Breast epithelium (tissue), 4 donors: ENCODE measurements at regions not wholly inside any gene's neighbourhood (a gene's known extent, or its start where the extent isn't known, plus 50 kb on each side); places are given as distances from the start of the nearest gene placed in this dataset.

Experiments used
- DNase-seq, 2 donors: peaks; one replicate each; pipeline ENCODE4 v3.0.0-alpha.2; 2019; ENCODE audit warnings: low spot score in 2 of 2
- H3K27ac ChIP-seq, 2 donors: fragments of 200-600 bp; sonication (generic) in 1 of 2; one replicate each; pipeline ENCODE4 v1.5.1; 2016 to 2019; ENCODE audit warnings: mild to moderate bottlenecking in 1 of 2
- H3K27me3 ChIP-seq, 2 donors: fragments of 200-600 bp; sonication (generic) in 1 of 2; one replicate each; pipeline versions ENCODE4 v1.5.1 to v1.6.0; 2017 to 2019; ENCODE audit warnings: control low read depth in 1 of 2, mild to moderate bottlenecking in 1 of 2
- H3K36me3 ChIP-seq: fragments of 200-600 bp; one replicate; pipeline ENCODE4 v1.5.1; 2019
- H3K4me1 ChIP-seq, 2 donors: fragments of 200-600 bp; sonication (generic); one replicate each; pipeline ENCODE4 v1.5.1; 2016 to 2019; ENCODE audit warnings: control low read depth in 1 of 2
- H3K4me3 ChIP-seq, 3 donors: fragments of 200-600 bp; sonication (generic); 1 replicate in 2 of 3; 2 replicates in 1 of 3; pipeline ENCODE4 v1.5.1; 2016 to 2019; ENCODE audit warnings: mild to moderate bottlenecking in 3 of 3, moderate library complexity in 2 of 3
- H3K9me3 ChIP-seq, 2 donors: fragments of 200-600 bp; sonication (generic) in 1 of 2; one replicate each; pipeline ENCODE4 v1.5.1; 2016 to 2019; ENCODE audit warnings: control low read depth in 1 of 2
- CTCF ChIP-seq, 3 donors: fragments of 450-650 bp; IDR thresholded peaks; one replicate each; pipeline ENCODE4 v1.5.1; 2016 to 2017; ENCODE audit warnings: antibody characterized with exemption in 3 of 3, mild to moderate bottlenecking in 3 of 3, moderate library complexity in 3 of 3
- POLR2A ChIP-seq: fragments of 450-650 bp; IDR thresholded peaks from one replicate; pipeline ENCODE4 v1.6.1; 2016; ENCODE audit warnings: antibody characterized with exemption, mild to moderate bottlenecking, moderate library complexity
- POLR2AphosphoS5 ChIP-seq, 3 donors: sonication (generic); formaldehyde crosslinking; IDR thresholded peaks; one replicate each; pipeline ENCODE4 v1.6.1; 2017; ENCODE audit warnings: antibody characterized with exemption in 3 of 3
- intact Hi-C: fragments of 100-400 bp; cut with DNase I; formaldehyde crosslinking; loops from one replicate; pipeline ENCODE4 v1.15.1; 2023; ENCODE audit warnings: low total_unique reads

GRCh38 chr1:232560940-232561339 lies 69.0 kb downstream of the SIPA1L2 start:
- TF ChIP-seq POLR2AphosphoS5 (IDR thresholded peaks at IDR 0.05) (no peak), CTCF (IDR thresholded peaks at IDR 0.05) (no peak), POLR2A (no peak)

GRCh38 chr1:232558954-232559353 lies 71.0 kb downstream of the SIPA1L2 start:
- DNase-seq = no peak
- Histone ChIP-seq H3K4me1 (peaks cover 0 to 4% of the 10 kb centered on the region in 2 donors), H3K27me3 (no peaks in the 10 kb centered on the region), H3K9me3 (no peaks in the 10 kb centered on the region), H3K27ac (no peak overlapping the region), H3K36me3 (no peaks in the 10 kb centered on the region), H3K4me3 (no peak overlapping the region)
- intact Hi-C loops = no loop called here
- no peak for TF ChIP-seq POLR2A
- no peak for TF ChIP-seq CTCF (IDR thresholded peaks at IDR 0.05)
- no peak for TF ChIP-seq POLR2AphosphoS5 (IDR thresholded peaks at IDR 0.05)

More at GRCh38 chr1:232560940-232561339, 69.0 kb downstream of the SIPA1L2 start:
- intact Hi-C loops = no loop called here
- no peak for DNase-seq
- Histone ChIP-seq H3K9me3 (no peaks in the 10 kb centered on the region), H3K27ac (no peak overlapping the region), H3K27me3 (no peaks in the 10 kb centered on the region), H3K36me3 (no peaks in the 10 kb centered on the region), H3K4me3 (no peak overlapping the region), H3K4me1 (peaks cover 0 to 4% of the 10 kb centered on the region in 2 donors)

- no peak for DNase-seq
- Histone ChIP-seq H3K9me3 (no peaks in the 10 kb centered on the region), H3K27me3 (no peaks in the 10 kb centered on the region), H3K4me1 (peaks cover 0 to 4% of the 10 kb centered on the region in 2 donors), H3K36me3 (no peaks in the 10 kb centered on the region), H3K4me3 (no peak overlapping the region), H3K27ac (no peak overlapping the region)
- intact Hi-C loops = no loop called here
- TF ChIP-seq POLR2A = no peak
- TF ChIP-seq POLR2AphosphoS5 (IDR thresholded peaks at IDR 0.05) = no peak
- no peak for TF ChIP-seq CTCF (IDR thresholded peaks at IDR 0.05)
These were observed 72.3 kb downstream of the SIPA1L2 start for GRCh38 chr1:232557502-232558191.

- TF ChIP-seq POLR2A = no peak
- no peak for TF ChIP-seq POLR2AphosphoS5 (IDR thresholded peaks at IDR 0.05)
- TF ChIP-seq CTCF (IDR thresholded peaks at IDR 0.05) = no peak
- Histone ChIP-seq H3K27ac (no peak overlapping the region), H3K36me3 (no peaks in the 10 kb centered on the region), H3K27me3 (no peaks in the 10 kb centered on the region), H3K4me3 (no peak overlapping the region), H3K9me3 (no peaks in the 10 kb centered on the region), H3K4me1 (peaks cover 0 to 4% of the 10 kb centered on the region in 2 donors)
- intact Hi-C loops = no loop called here
- no peak for DNase-seq
These were observed 72.8 kb downstream of the SIPA1L2 start for GRCh38 chr1:232557096-232557495.

- TF ChIP-seq POLR2AphosphoS5 (IDR thresholded peaks at IDR 0.05) (no peak), POLR2A (no peak), CTCF (IDR thresholded peaks at IDR 0.05) (no peak)
- no peaks in the 10 kb centered on the region for H3K27me3 ChIP-seq
- H3K4me3 ChIP-seq = no peak overlapping the region
- no peaks in the 10 kb centered on the region for H3K9me3 ChIP-seq
- intact Hi-C loops = no loop called here
- H3K4me1 ChIP-seq = peaks cover 0 to 4% of the 10 kb centered on the region in 2 donors
- DNase-seq = no peak
- no peak overlapping the region for H3K27ac ChIP-seq
- no peaks in the 10 kb centered on the region for H3K36me3 ChIP-seq
These were observed 73.6 kb downstream of the SIPA1L2 start for GRCh38 chr1:232556351-232556750.
